Activated CD4-positive, alpha-beta memory T cell treated with anti-CD3 and anti-CD28 coated beads for 36 hours (primary cell): ENCODE measurements at regions not wholly inside any gene's neighbourhood (a gene's known extent, or its start where the extent isn't known, plus 50 kb on each side); places are given as distances from the start of the nearest gene placed in this dataset.
"Not testable (repeated sequence)": the region's sequence is repeated elsewhere in the genome, so short reads cannot be mapped to it uniquely, and the experiment has no call there.

Experiments used
- CTCF ChIA-PET: fragments of 350-600 bp; sonication (Branson Sonifier 250); formaldehyde crosslinking; loops from one replicate; lab custom pipeline; 2021; ENCODE audit warnings: antibody characterized with exemption, inconsistent platforms; lab: Charles Lee
- POLR2A ChIA-PET: fragments of 350-600 bp; sonication (Branson Sonifier 250); formaldehyde crosslinking; loops from one replicate; lab custom pipeline; 2021; ENCODE audit warnings: antibody characterized with exemption; lab: Charles Lee
- DNase-seq: peaks from one replicate; pipeline ENCODE4 v3.0.0-alpha.2; 2020
- H3K27ac Mint-ChIP-seq: one replicate; pipeline ENCODE4 v1.8.0; 2021; ENCODE audit warnings: mixed read lengths
- H3K27me3 Mint-ChIP-seq: one replicate; pipeline ENCODE4 v1.8.0; 2021; ENCODE audit warnings: mixed read lengths
- H3K36me3 Mint-ChIP-seq: one replicate; pipeline ENCODE4 v1.8.0; 2021; ENCODE audit warnings: mixed read lengths
- H3K4me1 Mint-ChIP-seq: one replicate; pipeline ENCODE4 v1.8.0; 2021; ENCODE audit warnings: low read depth, mixed read lengths
- H3K4me3 Mint-ChIP-seq: one replicate; pipeline ENCODE4 v1.8.0; 2021; ENCODE audit warnings: mild to moderate bottlenecking, mixed read lengths
- H3K9me3 Mint-ChIP-seq: one replicate; pipeline ENCODE4 v1.8.0; 2021; ENCODE audit warnings: mixed read lengths
- intact Hi-C: fragments of 100-400 bp; cut with micrococcal nuclease; formaldehyde crosslinking; loops from one replicate; pipeline ENCODE4 v1.15.1; 2023

DNA sequence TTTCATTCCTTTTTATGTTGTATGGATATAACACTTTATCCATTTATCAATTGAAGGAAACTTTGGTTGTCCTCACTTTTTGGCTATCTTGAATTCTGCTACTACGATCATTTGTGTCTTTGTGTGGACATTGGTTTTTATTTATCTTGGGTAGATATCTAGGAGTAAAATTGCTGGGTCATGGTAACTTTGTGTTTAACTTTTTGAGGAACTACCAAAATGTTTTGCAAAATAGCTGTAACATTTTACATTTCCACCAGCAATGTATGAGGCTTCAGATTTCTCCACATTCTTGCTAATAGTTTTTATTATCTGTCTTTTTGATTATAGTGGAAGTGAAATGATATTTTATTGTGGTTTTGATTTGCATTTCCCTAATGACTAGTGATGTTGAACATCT lies 55.6 kb downstream of the TLNRD1 start:
- intact Hi-C loops = no loop called here
- H3K36me3 Mint-ChIP-seq = no peaks in the 10 kb centered on the region
- no peaks in the 10 kb centered on the region for H3K27me3 Mint-ChIP-seq
- no peaks in the 10 kb centered on the region for H3K4me1 Mint-ChIP-seq
- no peak for DNase-seq
- no peaks in the 10 kb centered on the region for H3K9me3 Mint-ChIP-seq
- POLR2A ChIA-PET = no interaction called here
- no peak overlapping the region for H3K27ac Mint-ChIP-seq
- CTCF ChIA-PET = no interaction called here
- no peak overlapping the region for H3K4me3 Mint-ChIP-seq

- Mint-ChIP-seq H3K27me3 (no peaks in the 10 kb centered on the region), H3K36me3 (no peaks in the 10 kb centered on the region), H3K27ac (no peak overlapping the region), H3K4me3 (no peak overlapping the region), H3K9me3 (no peaks in the 10 kb centered on the region), H3K4me1 (no peaks in the 10 kb centered on the region)
- ChIA-PET POLR2A (no interaction called here), CTCF (no interaction called here)
- intact Hi-C loops = no loop called here
- DNase-seq = no peak
Measured at GRCh38 chr15:81060470-81060869, 59.7 kb downstream of the TLNRD1 start.

GRCh38 chr15:81060907-81061306 lies 60.2 kb downstream of the TLNRD1 start:
- POLR2A ChIA-PET = no interaction called here
- Mint-ChIP-seq H3K4me3 (no peak overlapping the region), H3K4me1 (no peaks in the 10 kb centered on the region), H3K9me3 (no peaks in the 10 kb centered on the region), H3K27ac (no peak overlapping the region), H3K27me3 (no peaks in the 10 kb centered on the region), H3K36me3 (no peaks in the 10 kb centered on the region)
- intact Hi-C loops = no loop called here
- CTCF ChIA-PET = no interaction called here
- no peak for DNase-seq

DNA sequence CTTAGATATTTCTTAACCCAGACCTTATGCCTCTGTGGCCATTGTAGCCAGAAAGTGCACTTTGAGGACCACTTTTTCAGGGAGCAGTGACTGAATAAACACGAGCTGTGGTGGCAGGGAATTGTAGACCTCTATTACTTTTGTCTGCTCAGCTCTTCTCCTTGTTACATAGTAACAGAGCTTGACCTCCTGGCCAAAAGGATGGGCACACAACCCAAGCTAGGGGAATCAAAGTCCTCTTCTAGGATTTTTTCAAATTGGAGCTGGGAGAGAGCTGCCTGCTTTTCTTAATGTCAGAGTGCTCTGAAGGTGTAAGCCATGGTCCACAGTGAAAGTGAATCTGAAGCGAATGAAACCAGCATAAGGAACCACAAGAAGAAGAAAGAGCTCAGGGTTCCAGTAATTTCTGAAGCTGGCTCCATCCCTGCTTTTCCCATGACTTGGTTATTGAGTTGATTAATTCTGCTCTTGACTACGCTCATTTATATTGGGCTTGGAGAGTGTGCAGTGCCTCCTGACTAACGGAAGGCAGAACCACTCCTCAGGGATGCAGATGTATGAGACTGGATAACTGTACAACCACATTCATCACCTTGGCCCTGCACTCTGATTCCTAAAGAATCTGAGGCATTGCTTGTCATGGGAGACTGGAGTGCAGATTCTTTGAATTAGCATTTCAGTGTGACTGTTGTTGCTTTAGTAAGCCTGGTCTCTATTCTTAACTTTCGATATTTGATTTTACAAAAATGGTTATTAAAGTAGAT lies 60.9 kb downstream of the TLNRD1 start:
- Mint-ChIP-seq H3K27me3 (no peaks in the 10 kb centered on the region), H3K4me1 (no peaks in the 10 kb centered on the region), H3K27ac (no peak overlapping the region), H3K4me3 (no peak overlapping the region), H3K36me3 (no peaks in the 10 kb centered on the region), H3K9me3 (no peaks in the 10 kb centered on the region)
- ChIA-PET CTCF (interaction anchor here (1.6 kb wide), 1 partner anchor 205 kb away, joined by 6 read pairs; no protein-coding TSS in a partner anchor), POLR2A (no interaction called here)
- no peak for DNase-seq
- intact Hi-C loops = no loop called here

GRCh38 chr15:81062937-81063336 lies 62.2 kb downstream of the TLNRD1 start:
- Mint-ChIP-seq H3K27me3 (no peaks in the 10 kb centered on the region), H3K27ac (no peak overlapping the region), H3K36me3 (no peaks in the 10 kb centered on the region), H3K4me3 (no peak overlapping the region), H3K9me3 (no peaks in the 10 kb centered on the region), H3K4me1 (no peaks in the 10 kb centered on the region)
- CTCF ChIA-PET = interaction anchor here (1.6 kb wide), 1 partner anchor 204 kb away, joined by 6 read pairs; no protein-coding TSS in a partner anchor
- no peak for DNase-seq
- intact Hi-C loops = no loop called here
- POLR2A ChIA-PET = no interaction called here

- H3K4me3 Mint-ChIP-seq = no peak overlapping the region
- H3K36me3 Mint-ChIP-seq = no peaks in the 10 kb centered on the region
- no peaks in the 10 kb centered on the region for H3K4me1 Mint-ChIP-seq
- intact Hi-C loops = no loop called here
- H3K9me3 Mint-ChIP-seq = no peaks in the 10 kb centered on the region
- H3K27ac Mint-ChIP-seq = no peak overlapping the region
- ChIA-PET CTCF (interaction anchor here (0.9 kb wide), 1 partner anchor 10 kb away, joined by 3 read pairs; no protein-coding TSS in a partner anchor), POLR2A (no interaction called here)
- peaks cover 2% of the 10 kb centered on the region for H3K27me3 Mint-ChIP-seq
- no peak for DNase-seq
Measured at GRCh38 chr15:81064253-81064652, 63.5 kb downstream of the TLNRD1 start.

DNA sequence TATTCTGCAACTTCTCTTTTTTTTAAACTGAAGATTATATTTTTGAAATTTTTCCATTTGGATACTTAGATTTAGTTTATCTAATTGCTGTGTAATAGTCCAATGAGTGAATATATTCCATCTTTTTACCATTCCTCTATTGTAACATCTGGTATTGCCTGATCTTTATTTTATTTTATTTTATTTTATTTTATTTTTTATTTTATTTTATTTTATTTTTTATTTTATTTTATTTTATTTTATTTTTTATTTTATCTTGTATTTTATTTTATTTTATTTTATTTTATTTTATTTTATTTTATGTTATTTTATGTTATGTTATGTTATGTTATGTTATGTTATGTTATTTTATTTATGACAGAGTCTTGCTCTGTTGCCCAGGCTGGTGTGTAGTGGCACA lies 66.5 kb upstream of the CFAP161 start:
- H3K9me3 Mint-ChIP-seq, intact Hi-C loops, H3K27ac Mint-ChIP-seq, H3K4me3 Mint-ChIP-seq, H3K36me3 Mint-ChIP-seq, DNase-seq, POLR2A ChIA-PET, CTCF ChIA-PET, H3K27me3 Mint-ChIP-seq, H3K4me1 Mint-ChIP-seq: not testable (repeated sequence)

- DNase-seq = no peak
- Mint-ChIP-seq H3K4me3 (no peak overlapping the region), H3K9me3 (no peaks in the 10 kb centered on the region), H3K27me3 (peaks cover 2% of the 10 kb centered on the region), H3K36me3 (no peaks in the 10 kb centered on the region), H3K4me1 (no peaks in the 10 kb centered on the region), H3K27ac (no peak overlapping the region)
- POLR2A ChIA-PET = no interaction called here
- CTCF ChIA-PET = no interaction called here
- intact Hi-C loops = no loop called here
Measured at GRCh38 chr15:81068516-81068915, 65.6 kb upstream of the CFAP161 start.

- ChIA-PET CTCF (interaction anchor here (0.9 kb wide), 1 partner anchor 197 kb away, joined by 4 read pairs; no protein-coding TSS in a partner anchor), POLR2A (no interaction called here)
- intact Hi-C loops = no loop called here
- no peaks in the 10 kb centered on the region for H3K9me3 Mint-ChIP-seq
- no peak for DNase-seq
- H3K27ac Mint-ChIP-seq = no peak overlapping the region
- H3K4me3 Mint-ChIP-seq = no peak overlapping the region
- H3K27me3 Mint-ChIP-seq = peaks cover 2% of the 10 kb centered on the region
- no peaks in the 10 kb centered on the region for H3K36me3 Mint-ChIP-seq
- no peaks in the 10 kb centered on the region for H3K4me1 Mint-ChIP-seq
Measured at GRCh38 chr15:81069356-81069755, 64.7 kb upstream of the CFAP161 start.

- intact Hi-C loops = no loop called here
- Mint-ChIP-seq H3K27me3 (peaks cover 2% of the 10 kb centered on the region), H3K27ac (no peak overlapping the region), H3K36me3 (no peaks in the 10 kb centered on the region), H3K9me3 (no peaks in the 10 kb centered on the region), H3K4me1 (peaks cover 3% of the 10 kb centered on the region), H3K4me3 (no peak overlapping the region)
- ChIA-PET CTCF (interaction anchor here (0.9 kb wide), 1 partner anchor 196 kb away, joined by 4 read pairs; no protein-coding TSS in a partner anchor), POLR2A (no interaction called here)
- DNase-seq = no peak
Measured at GRCh38 chr15:81069909-81070308, 64.2 kb upstream of the CFAP161 start.

GRCh38 chr15:81071120-81071519 lies 63.0 kb upstream of the CFAP161 start:
- Mint-ChIP-seq H3K27me3 (peaks cover 2% of the 10 kb centered on the region), H3K4me1 (peaks cover 8% of the 10 kb centered on the region), H3K9me3 (no peaks in the 10 kb centered on the region), H3K27ac (no peak overlapping the region), H3K4me3 (no peak overlapping the region), H3K36me3 (no peaks in the 10 kb centered on the region)
- DNase-seq = no peak
- intact Hi-C loops = no loop called here
- ChIA-PET CTCF (no interaction called here), POLR2A (no interaction called here)

- ChIA-PET POLR2A (no interaction called here), CTCF (no interaction called here)
- intact Hi-C loops = no loop called here
- no peak for DNase-seq
- Mint-ChIP-seq H3K27me3 (peaks cover 2% of the 10 kb centered on the region), H3K4me1 (peaks cover 8% of the 10 kb centered on the region), H3K4me3 (no peak overlapping the region), H3K9me3 (no peaks in the 10 kb centered on the region), H3K27ac (no peak overlapping the region), H3K36me3 (no peaks in the 10 kb centered on the region)
Measured at GRCh38 chr15:81071705-81072104, 62.4 kb upstream of the CFAP161 start.

GRCh38 chr15:81072551-81072950 lies 61.5 kb upstream of the CFAP161 start:
- H3K4me1 Mint-ChIP-seq = peaks cover 8% of the 10 kb centered on the region
- peaks cover 1% of the 10 kb centered on the region for H3K9me3 Mint-ChIP-seq
- intact Hi-C loops = no loop called here
- DNase-seq = no peak
- H3K36me3 Mint-ChIP-seq = peaks cover under 1% of the 10 kb centered on the region
- CTCF ChIA-PET = interaction anchor here (1.2 to 1.9 kb wide), 2 partner anchors 10 to 194 kb away, joined by 3 to 8 read pairs; no protein-coding TSS in a partner anchor
- no peak overlapping the region for H3K27ac Mint-ChIP-seq
- no peak overlapping the region for H3K4me3 Mint-ChIP-seq
- H3K27me3 Mint-ChIP-seq = peaks cover 3% of the 10 kb centered on the region
- POLR2A ChIA-PET = no interaction called here
